ENCODE measurements at regions not wholly inside any gene's neighbourhood (a gene's known extent, or its start where the extent isn't known, plus 50 kb on each side); places are given as distances from the start of the nearest gene placed in this dataset.

- TF ChIP-seq CTCF (IDR thresholded peaks at IDR 0.05): no peak
- no peak for TF ChIP-seq POLR2A (IDR thresholded peaks at IDR 0.05)
These were observed 282.5 kb upstream of the CWC22 start for GRCh38 chr2:180289627-180290026.
